HG03045 (cell line): ENCODE measurements at regions not wholly inside any gene's neighbourhood (a gene's known extent, or its start where the extent isn't known, plus 50 kb on each side); places are given as distances from the start of the nearest gene placed in this dataset.
"Not testable (repeated sequence)": the region's sequence is repeated elsewhere in the genome, so short reads cannot be mapped to it uniquely, and the experiment has no call there.

Source experiments
- ATAC-seq: cut with Tn5 transposase; IDR thresholded peaks from one replicate; pipeline ENCODE4 v1.9.1; 2021; ENCODE audit warnings: mild to moderate bottlenecking, moderate library complexity; ENCODE audit not compliant: unreplicated experiment

DNA sequence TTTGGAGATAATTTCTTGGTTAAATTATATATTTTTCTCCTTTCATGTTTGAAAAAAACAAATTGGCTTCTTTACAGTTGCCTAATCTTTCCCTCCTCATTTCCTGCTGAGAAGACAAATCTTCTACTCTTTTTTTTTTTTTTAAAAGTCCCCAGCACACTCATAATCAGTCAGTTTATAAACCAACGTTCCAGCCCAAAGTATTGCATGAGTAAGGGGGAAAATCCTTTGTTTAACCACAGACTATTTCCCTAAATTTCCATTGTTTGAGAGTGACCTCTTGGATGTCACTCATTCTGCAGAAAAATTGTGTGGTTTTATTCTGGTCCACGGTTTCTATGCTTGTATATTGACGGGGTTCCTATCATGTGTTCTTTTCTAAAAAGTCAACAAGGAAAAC is 55.1 kb upstream of the TLR4 start:
- no peak for ATAC-seq

GRCh38 chr9:117644932-117645636 is 59.1 kb upstream of the TLR4 start:
- no peak for ATAC-seq

- peak; percentile 79 for ATAC-seq
Observed at GRCh38 chr9:117644133-117644931, 59.9 kb upstream of the TLR4 start.

- no peak for ATAC-seq
Observed at GRCh38 chr9:117643288-117643654, 60.9 kb upstream of the TLR4 start.

DNA sequence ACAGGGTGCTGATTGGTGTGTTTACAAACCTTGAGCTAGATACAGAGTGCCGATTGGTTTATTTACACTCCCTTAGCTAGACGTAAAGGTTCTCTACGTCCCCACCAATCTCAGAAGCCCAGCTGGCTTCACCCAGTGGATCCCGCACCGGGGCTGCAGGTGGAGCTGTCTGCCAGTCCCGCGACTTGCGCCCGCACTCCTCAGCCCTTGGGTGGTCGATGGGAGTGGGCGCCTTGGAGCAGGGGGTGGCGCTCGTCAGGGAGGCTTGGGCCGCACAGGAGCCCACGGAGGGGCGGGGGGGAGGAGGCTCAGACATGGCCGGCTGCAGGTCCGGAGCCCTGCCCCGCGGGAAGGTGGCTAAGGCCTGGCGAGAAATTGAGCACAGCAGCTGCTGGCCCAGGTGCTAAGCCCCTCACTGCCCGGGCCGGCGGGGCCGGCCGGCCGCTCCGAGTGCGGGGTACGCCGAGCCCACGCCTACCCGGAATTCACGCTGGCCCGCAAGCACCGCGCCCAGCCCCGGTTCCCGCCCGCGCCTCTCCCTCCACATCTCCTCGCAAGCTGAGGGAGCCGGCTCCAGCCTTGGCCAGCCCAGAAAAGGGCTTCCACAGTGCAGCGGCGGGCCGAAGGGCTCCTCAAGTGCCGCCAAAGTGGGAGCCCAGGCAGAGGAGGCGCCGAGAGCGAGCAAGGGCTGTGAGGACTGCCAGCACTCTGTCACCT is 61.5 kb upstream of the TLR4 start:
- not testable (repeated sequence) for ATAC-seq

DNA sequence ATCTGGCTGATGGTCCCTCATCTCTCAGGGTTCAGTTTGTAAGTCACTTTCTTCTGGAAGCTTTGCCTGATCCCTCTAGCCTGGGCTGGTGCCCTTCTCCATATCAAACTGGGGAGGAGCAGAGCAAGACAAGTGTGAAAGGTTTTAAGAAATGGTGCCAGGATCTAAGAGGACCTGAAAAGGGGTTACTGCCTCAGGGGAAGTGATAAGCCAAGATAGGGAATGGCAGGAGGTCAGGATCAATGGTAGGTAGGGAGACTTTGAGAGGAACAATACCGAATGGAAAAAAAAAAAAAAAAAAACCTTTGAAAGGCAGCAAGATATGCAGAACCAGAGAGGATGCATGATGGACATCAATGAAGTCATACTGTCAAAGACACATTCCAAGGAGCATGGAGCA is 67.5 kb upstream of the TLR4 start:
- no peak for ATAC-seq

DNA sequence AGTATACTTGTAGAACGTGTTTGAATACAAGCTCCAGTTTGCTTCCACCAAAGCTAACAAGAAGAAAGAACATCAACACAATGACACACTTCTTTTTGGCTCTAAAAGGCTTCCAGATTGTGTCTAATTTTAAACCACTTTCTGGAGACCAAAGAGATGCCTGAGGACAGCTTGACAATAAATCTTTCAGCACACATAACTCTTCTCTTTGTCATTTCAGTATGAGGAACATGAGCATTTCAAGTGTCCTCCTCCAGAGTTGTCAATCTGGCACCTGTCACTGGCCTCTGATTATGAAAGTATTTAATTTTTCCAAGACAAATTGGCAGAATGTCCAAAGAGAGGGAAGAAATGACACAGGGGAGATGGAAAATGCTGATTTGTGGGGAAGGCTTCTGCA is 79.0 kb upstream of the TLR4 start:
- no peak for ATAC-seq

GRCh38 chr9:117624106-117624505 is 80.1 kb upstream of the TLR4 start:
- ATAC-seq = no peak

DNA sequence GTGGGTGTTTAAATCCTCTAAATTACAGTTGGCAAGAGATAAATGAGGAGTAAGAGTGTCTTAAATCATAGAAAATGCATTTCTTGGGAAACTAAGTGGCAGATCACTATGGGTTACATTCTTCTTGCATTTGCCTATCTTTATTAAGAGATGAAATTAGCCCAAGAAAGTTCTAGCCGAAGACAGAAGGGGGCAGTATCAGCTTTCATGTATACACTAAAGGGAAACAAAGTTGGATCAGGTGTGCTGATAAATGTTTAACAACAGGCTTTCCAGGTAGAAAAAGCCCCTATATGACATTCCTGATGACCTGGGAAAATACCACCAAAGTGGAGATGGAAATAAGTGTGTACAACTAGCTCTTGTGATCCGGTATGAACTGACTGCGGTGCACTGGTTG is 81.9 kb upstream of the TLR4 start:
- ATAC-seq = no peak

DNA sequence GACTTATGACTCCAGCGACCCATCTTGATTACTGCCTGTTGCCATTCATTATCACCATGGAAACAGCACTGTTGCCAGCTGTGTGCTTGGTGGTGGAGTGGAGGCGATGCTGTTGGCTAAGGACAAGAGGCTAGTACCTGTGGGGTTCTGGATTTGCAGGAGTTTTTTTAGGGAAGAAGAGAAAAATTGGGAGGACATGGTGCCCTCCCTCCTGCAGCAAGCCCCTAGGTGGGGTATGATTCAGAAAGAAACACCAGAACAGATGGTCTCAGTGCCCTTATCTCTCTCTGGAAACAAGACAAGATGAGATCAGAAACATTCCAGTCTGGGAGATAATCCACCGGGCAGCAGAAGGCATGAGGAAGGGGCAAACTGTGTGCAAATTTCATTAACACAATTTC is 87.8 kb upstream of the TLR4 start:
- no peak for ATAC-seq

- ATAC-seq = no peak
Observed at GRCh38 chr9:117612317-117612716, 91.9 kb upstream of the TLR4 start.

GRCh38 chr9:117597977-117598376 is 106.2 kb upstream of the TLR4 start:
- ATAC-seq = no peak

- no peak for ATAC-seq
Observed at GRCh38 chr9:117596678-117597077, 107.5 kb upstream of the TLR4 start.

GRCh38 chr9:117595650-117596049 is 108.6 kb upstream of the TLR4 start:
- ATAC-seq = no peak

GRCh38 chr9:117587263-117587662 is 116.9 kb upstream of the TLR4 start:
- ATAC-seq = no peak

DNA sequence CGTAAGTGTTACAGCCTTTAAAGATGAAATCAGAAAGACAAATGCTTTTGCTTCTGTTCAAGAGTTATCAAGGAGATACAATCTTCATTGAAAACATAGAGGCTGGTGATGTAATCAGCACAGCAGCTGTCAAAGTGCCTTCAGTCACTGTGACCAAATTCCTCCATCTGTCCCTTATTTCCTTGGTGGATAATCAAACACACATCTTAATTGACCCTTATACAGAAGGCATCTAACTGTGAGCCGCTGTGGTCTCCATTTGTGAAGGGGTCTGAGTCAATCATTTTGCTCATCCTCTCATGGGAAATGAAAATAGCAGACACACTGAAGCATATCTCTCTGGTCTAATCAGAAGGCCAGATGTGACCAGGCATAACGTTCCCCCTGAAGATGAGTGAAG is 130.1 kb upstream of the TLR4 start:
- no peak for ATAC-seq

DNA sequence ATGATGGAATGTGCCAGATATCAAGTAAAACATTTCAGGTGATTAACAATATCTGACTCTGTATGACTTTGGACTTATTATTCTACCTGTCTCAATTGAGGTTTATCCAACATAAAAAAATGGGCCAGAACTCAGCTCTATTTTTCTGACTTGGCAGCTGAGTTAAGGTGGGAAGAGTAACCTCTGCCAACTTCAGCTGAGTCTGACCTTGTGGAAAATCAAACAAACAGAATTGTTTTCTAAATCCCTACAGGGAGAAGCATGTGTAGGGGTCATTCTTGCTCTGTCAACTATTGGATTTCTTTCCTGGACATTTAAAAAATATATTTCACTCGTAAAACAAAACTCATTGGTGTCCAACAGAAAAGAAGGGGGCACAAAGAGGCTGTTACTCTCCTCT is 139.4 kb upstream of the TLR4 start:
- ATAC-seq = no peak

- no peak for ATAC-seq
Observed at GRCh38 chr9:117561761-117562160, 142.4 kb upstream of the TLR4 start.

DNA sequence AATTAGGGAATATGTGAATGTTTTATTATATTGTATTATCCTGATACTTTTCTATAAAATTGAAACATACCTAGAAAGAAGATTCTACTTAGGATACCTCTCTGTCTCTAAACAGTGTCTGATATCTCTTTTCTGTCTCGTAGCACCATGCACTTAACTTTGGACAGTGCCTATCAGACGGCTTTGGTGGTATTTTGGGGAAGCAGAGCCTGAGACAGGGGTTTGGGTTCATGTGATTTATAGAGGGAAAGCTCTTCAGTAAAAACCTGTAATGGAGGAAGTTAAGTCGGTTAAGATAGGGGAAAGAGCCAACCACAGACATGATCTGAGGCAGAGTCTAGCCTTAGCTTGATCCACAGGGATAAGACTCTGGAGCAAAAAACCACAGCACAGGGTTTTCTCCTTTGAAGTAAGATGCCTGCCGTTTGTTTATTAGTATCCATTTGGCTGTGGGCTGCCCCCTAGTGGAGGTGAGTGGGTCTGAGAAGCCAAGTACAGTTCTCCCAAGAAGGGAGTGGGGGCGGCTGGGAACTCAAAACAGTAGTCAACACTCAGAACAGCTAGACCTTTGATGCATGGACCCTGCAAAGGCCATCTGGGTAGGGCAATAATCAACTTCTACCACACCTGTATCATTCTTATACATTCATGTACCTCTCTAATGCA is 141.2 kb upstream of the ASTN2 start:
- ATAC-seq = peak; percentile 71

- no peak for ATAC-seq
Observed at GRCh38 chr9:117552811-117553210, 138.0 kb upstream of the ASTN2 start.

DNA sequence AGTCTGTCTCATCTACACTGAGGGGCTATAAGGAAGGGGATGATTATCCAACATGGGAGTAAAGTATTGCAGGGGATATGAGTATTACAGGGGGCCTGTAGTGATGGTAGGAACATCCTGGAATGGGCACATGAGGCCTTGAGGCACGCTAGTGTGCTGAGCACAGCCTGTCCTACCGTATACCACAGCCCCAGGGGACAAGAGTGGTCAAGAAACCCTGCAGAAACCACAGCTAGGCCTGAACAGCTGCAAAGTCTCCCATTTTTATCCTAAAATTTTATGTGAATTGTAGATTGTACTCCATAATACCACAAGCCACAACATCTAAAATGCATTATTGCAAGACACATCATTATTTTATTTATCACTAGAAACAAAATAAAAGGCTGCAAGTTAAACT is 136.3 kb upstream of the ASTN2 start:
- ATAC-seq = no peak
